Adipocyte (in vitro differentiated cells): ENCODE measurements at regions not wholly inside any gene's neighbourhood (a gene's known extent, or its start where the extent isn't known, plus 50 kb on each side); places are given as distances from the start of the nearest gene placed in this dataset.
A peak's percentile ranks its signal among the peaks of the same experiment; 100 is the strongest.

Experiments
- DNase-seq: peaks from one replicate; pipeline ENCODE4 v3.0.0-alpha.2; 2015; ENCODE audit warnings: low read depth
- H3K27me3 ChIP-seq: replicated peaks from 2 replicates; pipeline ENCODE4 v1.7.0; 2013; ENCODE audit warnings: mild to moderate bottlenecking, low read length, moderate library complexity; ENCODE audit not compliant: control insufficient read depth, insufficient read depth
- H3K36me3 ChIP-seq: 2 replicates; pipeline ENCODE4 v1.7.0; 2013; ENCODE audit warnings: low read length, mild to moderate bottlenecking, moderate library complexity; ENCODE audit not compliant: control insufficient read depth, insufficient read depth, severe bottlenecking
- H3K4me1 ChIP-seq: 2 replicates; pipeline ENCODE4 v1.7.0; 2013; ENCODE audit warnings: mild to moderate bottlenecking, low read length, moderate library complexity; ENCODE audit not compliant: control insufficient read depth, insufficient read depth
- H3K4me3 ChIP-seq: 2 replicates; pipeline ENCODE4 v1.7.0; 2013; ENCODE audit warnings: mild to moderate bottlenecking, low read length, moderate library complexity
- H3K9ac ChIP-seq: 2 replicates; pipeline ENCODE4 v1.7.0; 2013; ENCODE audit warnings: mild to moderate bottlenecking, low read length, moderate library complexity
- H3K9me3 ChIP-seq: 2 replicates; pipeline ENCODE4 v1.7.0; 2013; ENCODE audit warnings: mild to moderate bottlenecking, low read length, moderate library complexity; ENCODE audit not compliant: control insufficient read depth

- Histone ChIP-seq H3K4me3 (no peak overlapping the region), H3K9ac (no peak overlapping the region), H3K4me1 (peaks cover 11% of the 10 kb centered on the region), H3K9me3 (no peaks in the 10 kb centered on the region), H3K27me3 (peaks cover 3% of the 10 kb centered on the region), H3K36me3 (no peaks in the 10 kb centered on the region)
- DNase-seq, result no peak
Observed at GRCh38 chr22:27483095-27483785, 318.3 kb downstream of the MN1 start.

GRCh38 chr22:27485842-27486241 lies 315.7 kb downstream of the MN1 start:
- H3K36me3 ChIP-seq, result no peaks in the 10 kb centered on the region
- H3K4me1 ChIP-seq, result peaks cover 19% of the 10 kb centered on the region
- DNase-seq, result no peak
- H3K4me3 ChIP-seq, result no peak overlapping the region
- H3K27me3 ChIP-seq, result peaks cover 3% of the 10 kb centered on the region
- H3K9ac ChIP-seq, result no peak overlapping the region
- H3K9me3 ChIP-seq, result no peaks in the 10 kb centered on the region

GRCh38 chr22:27487600-27488452 lies 313.7 kb downstream of the MN1 start:
- no peaks in the 10 kb centered on the region for H3K9me3 ChIP-seq
- no peak overlapping the region for H3K4me3 ChIP-seq
- peaks cover 16% of the 10 kb centered on the region for H3K4me1 ChIP-seq
- no peak overlapping the region for H3K9ac ChIP-seq
- peaks cover 3% of the 10 kb centered on the region for H3K27me3 ChIP-seq
- peak; percentile 67 for DNase-seq
- H3K36me3 ChIP-seq, result no peaks in the 10 kb centered on the region

- Histone ChIP-seq H3K4me3 (no peak overlapping the region), H3K4me1 (peaks cover 16% of the 10 kb centered on the region), H3K9me3 (no peaks in the 10 kb centered on the region), H3K27me3 (no peaks in the 10 kb centered on the region), H3K9ac (no peak overlapping the region), H3K36me3 (no peaks in the 10 kb centered on the region)
- DNase-seq, result peak; percentile 25
Observed at GRCh38 chr22:27488456-27489177, 312.9 kb downstream of the MN1 start.

DNA sequence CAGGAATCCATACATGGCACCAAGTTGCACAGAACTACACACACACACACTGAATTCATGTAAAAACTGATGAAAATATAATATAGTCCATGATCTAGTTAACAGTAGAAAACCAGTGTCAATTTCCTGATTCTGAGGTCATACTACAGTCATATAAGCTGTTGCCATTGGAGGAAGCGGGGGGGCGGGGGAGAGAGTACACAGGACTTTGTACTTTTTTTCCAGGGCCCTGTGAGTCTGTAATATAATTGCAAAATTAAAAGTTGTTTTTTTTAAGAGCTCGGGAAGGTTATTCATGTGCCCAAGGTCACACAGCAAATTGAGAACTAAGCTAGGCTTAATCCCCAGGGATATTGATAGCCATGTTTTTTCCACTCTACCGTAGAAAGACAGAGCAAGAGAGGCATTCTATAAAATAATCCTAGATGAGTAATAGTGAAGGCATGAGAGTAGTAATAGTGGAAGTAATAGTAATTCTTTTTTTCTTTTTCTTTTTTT lies 312.3 kb downstream of the MN1 start:
- H3K36me3 ChIP-seq, result no peaks in the 10 kb centered on the region
- no peaks in the 10 kb centered on the region for H3K9me3 ChIP-seq
- H3K4me3 ChIP-seq, result no peak overlapping the region
- peaks cover 16% of the 10 kb centered on the region for H3K4me1 ChIP-seq
- peak; percentile 57 for DNase-seq
- H3K9ac ChIP-seq, result no peak overlapping the region
- no peaks in the 10 kb centered on the region for H3K27me3 ChIP-seq

DNA sequence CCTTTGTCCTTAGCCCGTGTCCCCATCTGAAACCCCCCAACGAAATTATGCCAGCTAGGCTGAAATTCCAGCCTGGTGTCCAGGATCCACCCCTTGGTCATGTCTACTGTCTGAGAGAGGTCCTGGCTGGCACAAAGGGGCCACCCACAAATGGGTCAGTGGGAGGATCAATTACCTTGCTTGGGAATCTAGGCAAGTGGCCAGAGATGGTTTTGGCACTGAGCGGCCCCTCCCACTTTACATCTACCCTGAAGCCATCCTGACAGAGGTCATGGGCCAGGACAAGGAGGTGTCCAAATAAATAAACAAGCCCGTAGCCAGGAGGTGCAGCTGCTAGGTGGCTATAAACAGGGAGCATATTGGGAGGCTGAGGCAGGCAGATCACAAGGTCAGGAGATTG lies 311.5 kb downstream of the MN1 start:
- Histone ChIP-seq H3K36me3 (no peaks in the 10 kb centered on the region), H3K9me3 (no peaks in the 10 kb centered on the region), H3K4me1 (peaks cover 16% of the 10 kb centered on the region), H3K9ac (no peak overlapping the region), H3K4me3 (no peak overlapping the region), H3K27me3 (no peaks in the 10 kb centered on the region)
- no peak for DNase-seq

GRCh38 chr22:27491888-27492287 lies 309.7 kb downstream of the MN1 start:
- H3K36me3 ChIP-seq, result no peaks in the 10 kb centered on the region
- H3K4me3 ChIP-seq, result no peak overlapping the region
- H3K4me1 ChIP-seq, result peaks cover 16% of the 10 kb centered on the region
- H3K27me3 ChIP-seq, result no peaks in the 10 kb centered on the region
- no peak for DNase-seq
- H3K9me3 ChIP-seq, result no peaks in the 10 kb centered on the region
- no peak overlapping the region for H3K9ac ChIP-seq

DNA sequence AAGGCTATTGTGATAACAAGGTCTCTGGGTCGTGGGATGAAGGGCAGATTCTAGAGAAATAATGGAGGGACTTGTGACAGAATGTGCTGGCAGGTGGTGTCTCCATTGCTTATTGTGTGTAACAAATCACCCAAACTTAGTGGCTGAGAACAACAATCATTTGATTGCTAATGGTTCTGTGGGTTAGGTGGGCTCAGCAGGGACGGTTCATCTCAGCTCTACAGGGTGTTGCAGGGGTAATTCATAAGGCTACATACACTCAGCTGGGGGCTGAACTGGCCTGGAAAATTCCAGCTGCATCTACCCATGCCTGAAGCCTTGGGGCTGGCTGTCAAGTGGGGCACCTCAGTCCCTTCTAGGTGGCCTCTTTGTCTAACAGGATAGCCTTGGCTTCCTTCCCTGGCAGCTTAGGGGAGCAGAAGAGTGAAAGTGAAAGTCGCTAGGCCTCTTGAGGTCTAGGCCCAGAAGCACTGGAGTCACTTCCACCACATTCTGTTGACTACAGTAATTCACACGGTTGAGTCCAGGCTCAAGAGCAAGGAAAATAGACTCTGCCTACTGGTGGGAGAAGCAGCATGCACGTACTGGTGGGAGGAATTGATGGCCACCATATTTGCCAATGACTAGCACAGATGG lies 308.9 kb downstream of the MN1 start:
- H3K27me3 ChIP-seq, result no peaks in the 10 kb centered on the region
- H3K36me3 ChIP-seq, result no peaks in the 10 kb centered on the region
- DNase-seq, result no peak
- no peak overlapping the region for H3K4me3 ChIP-seq
- H3K4me1 ChIP-seq, result peaks cover 14% of the 10 kb centered on the region
- H3K9ac ChIP-seq, result no peak overlapping the region
- no peaks in the 10 kb centered on the region for H3K9me3 ChIP-seq

- Histone ChIP-seq H3K4me3 (no peak overlapping the region), H3K27me3 (no peaks in the 10 kb centered on the region), H3K4me1 (peaks cover 4% of the 10 kb centered on the region), H3K36me3 (no peaks in the 10 kb centered on the region), H3K9me3 (no peaks in the 10 kb centered on the region), H3K9ac (no peak overlapping the region)
- DNase-seq, result no peak
Observed at GRCh38 chr22:27493796-27494195, 307.8 kb downstream of the MN1 start.

DNA sequence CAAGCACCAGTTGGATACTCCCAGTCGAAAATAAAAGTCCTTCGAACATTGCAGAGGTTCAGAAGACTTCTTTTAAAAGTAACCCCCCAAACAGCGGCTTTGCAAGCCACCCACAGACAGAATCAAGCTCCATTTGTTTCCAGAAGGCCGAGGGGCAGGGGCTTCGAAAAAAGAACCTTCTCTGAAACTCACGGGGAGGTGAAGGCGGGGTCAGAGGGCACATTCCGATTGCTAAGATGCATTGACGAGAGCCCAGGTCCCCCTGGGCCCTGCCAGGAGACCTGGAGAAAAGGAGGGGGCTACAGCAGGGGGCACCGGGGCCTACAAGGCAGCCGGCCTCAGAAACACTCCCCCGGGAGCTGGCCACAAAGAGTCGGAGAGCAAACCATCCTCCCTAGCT lies 306.8 kb downstream of the MN1 start:
- DNase-seq, result no peak
- Histone ChIP-seq H3K9me3 (no peaks in the 10 kb centered on the region), H3K4me1 (no peaks in the 10 kb centered on the region), H3K9ac (no peak overlapping the region), H3K4me3 (no peak overlapping the region), H3K27me3 (no peaks in the 10 kb centered on the region), H3K36me3 (no peaks in the 10 kb centered on the region)

DNA sequence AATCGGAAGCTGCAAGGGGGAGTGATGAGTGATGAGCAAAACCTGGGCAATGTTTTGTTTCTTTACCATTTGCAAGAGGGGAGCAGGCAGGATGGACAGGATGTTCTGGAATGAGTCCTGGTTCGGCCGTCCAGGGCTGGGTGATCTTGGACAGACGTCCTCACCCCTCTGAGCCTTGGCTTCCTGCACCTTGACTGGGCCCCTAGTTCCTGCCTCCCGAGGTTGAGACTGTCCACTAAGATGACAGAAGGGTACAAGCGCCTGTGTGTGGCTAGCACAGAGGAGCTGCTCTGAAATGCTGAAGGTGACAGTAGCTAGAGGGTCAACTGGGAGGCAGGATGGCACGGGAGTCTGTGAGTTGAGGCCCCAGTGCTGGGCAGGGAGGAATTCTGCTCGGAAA lies 306.2 kb downstream of the MN1 start:
- H3K9me3 ChIP-seq, result no peaks in the 10 kb centered on the region
- no peaks in the 10 kb centered on the region for H3K36me3 ChIP-seq
- H3K27me3 ChIP-seq, result no peaks in the 10 kb centered on the region
- no peaks in the 10 kb centered on the region for H3K4me1 ChIP-seq
- no peak overlapping the region for H3K9ac ChIP-seq
- no peak overlapping the region for H3K4me3 ChIP-seq
- no peak for DNase-seq
